ENCODE measurements at regions not wholly inside any gene's neighbourhood (a gene's known extent, or its start where the extent isn't known, plus 50 kb on each side); places are given as distances from the start of the nearest gene placed in this dataset.
"Not testable (repeated sequence)": the region's sequence is repeated elsewhere in the genome, so short reads cannot be mapped to it uniquely, and the experiment has no call there.

DNA sequence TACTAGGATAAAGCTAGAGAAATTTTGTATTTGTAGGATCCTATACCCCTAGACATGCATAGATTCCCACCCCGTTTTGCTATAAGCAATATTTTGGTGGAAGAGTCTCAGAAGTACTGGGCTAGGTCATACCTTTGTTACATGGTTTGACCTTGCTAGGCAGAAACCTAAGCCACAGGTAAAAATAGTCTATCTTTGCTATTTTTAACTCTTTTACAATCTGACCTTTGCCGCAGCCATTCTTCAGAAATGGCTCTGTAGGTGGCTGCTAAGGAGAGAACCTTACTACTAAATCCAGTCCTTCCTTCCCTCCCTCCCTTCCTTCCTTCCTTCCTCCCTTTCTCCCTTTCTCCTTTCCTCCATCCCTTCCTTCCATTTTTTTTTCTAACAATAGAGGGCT is 242.9 kb upstream of the SEL1L start:
- DNase-seq, result no peak
- H2BK5ac ChIP-seq (ENCODE audit: low read depth, low read length, poor library complexity, severe bottlenecking), result no peak overlapping the region
- no peaks in the 10 kb centered on the region for H3K27me3 ChIP-seq (ENCODE audit: control insufficient read depth in 1 of 2, insufficient read depth in 1 of 2, low read length in 2 of 2)
- no peak overlapping the region for H3K4ac ChIP-seq (ENCODE audit: low read depth in 1 of 2, low read length in 2 of 2)
- no peak overlapping the region for H2BK12ac ChIP-seq (ENCODE audit: low read length in 2 of 2)
- no peaks in the 10 kb centered on the region for H3K36me3 ChIP-seq (ENCODE audit: control insufficient read depth in 1 of 2, insufficient read depth in 2 of 2, low read depth in 1 of 2, low read length in 2 of 2)
- no peak overlapping the region for H3K9ac ChIP-seq (ENCODE audit: low read length)
- H3K23ac ChIP-seq (ENCODE audit: low read length in 2 of 2), result no peak overlapping the region
- no peak overlapping the region for H2BK120ac ChIP-seq (ENCODE audit: low read depth, low read length)
- H3K14ac ChIP-seq (ENCODE audit: low read length in 2 of 2), result no peak overlapping the region
- H3K79me1 ChIP-seq (replicated peaks; ENCODE audit: low read length, poor library complexity, severe bottlenecking), result no peaks in the 10 kb centered on the region
- no peak overlapping the region for H4K8ac ChIP-seq (ENCODE audit: low read length)
- H3K18ac ChIP-seq (ENCODE audit: low read depth in 1 of 2, low read length in 2 of 2), result no peak overlapping the region
- H3K27ac ChIP-seq (ENCODE audit: low read length, poor library complexity, severe bottlenecking), result no peak overlapping the region
- no peak overlapping the region for H2BK15ac ChIP-seq (ENCODE audit: low read depth, poor library complexity, severe bottlenecking)
- 87% methylated on average over 2 of the region's 2 CpGs for WGBS
- H3K4me2 ChIP-seq (ENCODE audit: low read length, poor library complexity, severe bottlenecking), result no peak overlapping the region
- no peaks in the 10 kb centered on the region for H3K9me3 ChIP-seq (ENCODE audit: control insufficient read depth, low read length)
- no peak overlapping the region for H2AK5ac ChIP-seq (ENCODE audit: low read length, severe bottlenecking)
- H4K91ac ChIP-seq (ENCODE audit: low read length), result no peak overlapping the region
- H3K4me3 ChIP-seq (ENCODE audit: insufficient read depth in 1 of 2, low read depth in 1 of 2, low read length in 2 of 2), result no peak overlapping the region
- H2AFZ ChIP-seq (ENCODE audit: low read depth, low read length), result no peak overlapping the region
- H3K4me1 ChIP-seq (ENCODE audit: control insufficient read depth, insufficient read depth, low read depth, low read length), result no peaks in the 10 kb centered on the region

DNA sequence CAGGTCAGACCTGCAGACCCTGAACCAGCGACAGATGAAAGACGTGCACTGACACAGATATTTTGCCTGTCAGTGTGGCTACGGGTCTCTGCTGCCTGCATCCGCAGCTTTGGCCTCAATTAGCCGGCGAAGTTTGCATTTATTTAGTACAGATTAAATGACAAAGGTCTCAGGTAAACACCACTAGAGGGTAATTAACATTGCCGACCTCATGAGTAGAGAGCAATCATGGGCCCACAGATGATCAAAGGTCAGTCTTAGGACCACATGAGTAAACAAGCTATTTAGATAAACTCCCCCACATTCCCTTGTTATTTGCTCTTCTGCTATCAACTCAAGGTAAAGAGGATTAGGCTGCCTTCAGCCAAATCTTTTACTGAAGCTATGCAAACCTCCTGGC is 248.1 kb upstream of the SEL1L start:
- WGBS, result 78% methylated on average over 7 of the region's 7 CpGs
- not testable (repeated sequence) for H3K18ac ChIP-seq (ENCODE audit: low read depth in 1 of 2, low read length in 2 of 2); H3K27ac ChIP-seq (ENCODE audit: low read length, poor library complexity, severe bottlenecking); H2BK12ac ChIP-seq (ENCODE audit: low read length in 2 of 2); H4K91ac ChIP-seq (ENCODE audit: low read length); H3K36me3 ChIP-seq (ENCODE audit: control insufficient read depth in 1 of 2, insufficient read depth in 2 of 2, low read depth in 1 of 2, low read length in 2 of 2); H3K9ac ChIP-seq (ENCODE audit: low read length); H3K79me1 ChIP-seq (replicated peaks; ENCODE audit: low read length, poor library complexity, severe bottlenecking); H4K8ac ChIP-seq (ENCODE audit: low read length); H2BK120ac ChIP-seq (ENCODE audit: low read depth, low read length); H2AFZ ChIP-seq (ENCODE audit: low read depth, low read length); H3K4me1 ChIP-seq (ENCODE audit: control insufficient read depth, insufficient read depth, low read depth, low read length); H3K14ac ChIP-seq (ENCODE audit: low read length in 2 of 2); H2AK5ac ChIP-seq (ENCODE audit: low read length, severe bottlenecking); H3K4me2 ChIP-seq (ENCODE audit: low read length, poor library complexity, severe bottlenecking); H3K9me3 ChIP-seq (ENCODE audit: control insufficient read depth, low read length); H2BK15ac ChIP-seq (ENCODE audit: low read depth, poor library complexity, severe bottlenecking); H3K4me3 ChIP-seq (ENCODE audit: insufficient read depth in 1 of 2, low read depth in 1 of 2, low read length in 2 of 2); H3K23ac ChIP-seq (ENCODE audit: low read length in 2 of 2); H3K4ac ChIP-seq (ENCODE audit: low read depth in 1 of 2, low read length in 2 of 2); DNase-seq; H3K27me3 ChIP-seq (ENCODE audit: control insufficient read depth in 1 of 2, insufficient read depth in 1 of 2, low read length in 2 of 2); H2BK5ac ChIP-seq (ENCODE audit: low read depth, low read length, poor library complexity, severe bottlenecking)

DNA sequence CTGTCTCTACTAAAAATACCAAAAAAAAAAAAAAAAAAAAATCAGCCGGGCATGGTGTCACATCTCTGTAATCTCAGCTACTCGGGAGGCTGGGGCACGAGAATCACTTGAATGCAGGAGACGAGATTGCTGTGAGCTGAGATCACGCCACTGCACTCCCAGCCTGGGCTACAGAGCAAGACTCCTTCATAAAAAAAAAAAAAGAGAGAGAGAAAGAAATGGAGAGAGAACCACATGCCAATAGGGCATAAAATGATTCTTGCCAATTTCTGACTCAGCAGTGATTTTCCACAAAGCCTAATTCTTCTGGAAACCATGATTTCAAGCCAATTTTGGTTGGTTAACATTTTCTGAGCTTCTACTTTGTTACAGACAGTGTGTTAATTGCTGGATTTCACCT is 250.4 kb upstream of the SEL1L start:
- Histone ChIP-seq H3K4me3 (ENCODE audit: insufficient read depth in 1 of 2, low read depth in 1 of 2, low read length in 2 of 2) (no peak overlapping the region), H2BK15ac (ENCODE audit: low read depth, poor library complexity, severe bottlenecking) (no peak overlapping the region), H3K4ac (ENCODE audit: low read depth in 1 of 2, low read length in 2 of 2) (no peak overlapping the region), H3K36me3 (ENCODE audit: control insufficient read depth in 1 of 2, insufficient read depth in 2 of 2, low read depth in 1 of 2, low read length in 2 of 2) (no peaks in the 10 kb centered on the region), H3K27me3 (ENCODE audit: control insufficient read depth in 1 of 2, insufficient read depth in 1 of 2, low read length in 2 of 2) (no peaks in the 10 kb centered on the region), H3K4me2 (ENCODE audit: low read length, poor library complexity, severe bottlenecking) (no peak overlapping the region), H3K14ac (ENCODE audit: low read length in 2 of 2) (no peak overlapping the region), H3K27ac (ENCODE audit: low read length, poor library complexity, severe bottlenecking) (no peak overlapping the region), H3K79me1 (replicated peaks; ENCODE audit: low read length, poor library complexity, severe bottlenecking) (no peaks in the 10 kb centered on the region), H3K18ac (ENCODE audit: low read depth in 1 of 2, low read length in 2 of 2) (no peak overlapping the region), H3K4me1 (ENCODE audit: control insufficient read depth, insufficient read depth, low read depth, low read length) (no peaks in the 10 kb centered on the region), H4K8ac (ENCODE audit: low read length) (no peak overlapping the region), H2AFZ (ENCODE audit: low read depth, low read length) (no peak overlapping the region), H2BK12ac (ENCODE audit: low read length in 2 of 2) (no peak overlapping the region), H3K9ac (ENCODE audit: low read length) (no peak overlapping the region), H2BK5ac (ENCODE audit: low read depth, low read length, poor library complexity, severe bottlenecking) (no peak overlapping the region), H2AK5ac (ENCODE audit: low read length, severe bottlenecking) (no peak overlapping the region), H3K9me3 (ENCODE audit: control insufficient read depth, low read length) (no peaks in the 10 kb centered on the region), H2BK120ac (ENCODE audit: low read depth, low read length) (no peak overlapping the region), H4K91ac (ENCODE audit: low read length) (no peak overlapping the region), H3K23ac (ENCODE audit: low read length in 2 of 2) (no peak overlapping the region)
- WGBS, result no CpG with 5 or more reads among the region's 5 CpGs
- DNase-seq, result no peak

DNA sequence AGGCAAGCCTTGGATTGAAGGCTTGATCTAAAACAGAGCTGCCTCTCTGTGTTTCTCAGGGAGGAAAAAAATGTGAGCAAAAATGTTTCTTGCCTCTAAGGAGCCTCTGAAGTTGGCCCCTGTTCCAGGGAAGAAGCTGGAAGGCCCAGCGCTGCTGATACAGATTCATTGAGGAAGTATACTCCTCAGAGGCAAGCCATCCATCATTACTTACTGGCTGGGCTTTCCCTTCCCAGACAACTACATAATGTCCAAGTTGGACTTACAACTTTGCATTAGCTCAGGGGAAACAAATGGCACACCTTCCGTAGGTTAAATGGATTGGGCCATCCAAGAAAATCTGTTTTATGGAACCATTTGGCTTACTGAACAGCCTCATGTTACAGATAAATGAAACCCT is 263.7 kb upstream of the SEL1L start:
- no peak overlapping the region for H3K18ac ChIP-seq (ENCODE audit: low read depth in 1 of 2, low read length in 2 of 2)
- H3K36me3 ChIP-seq (ENCODE audit: control insufficient read depth in 1 of 2, insufficient read depth in 2 of 2, low read depth in 1 of 2, low read length in 2 of 2), result no peaks in the 10 kb centered on the region
- no peak overlapping the region for H3K4ac ChIP-seq (ENCODE audit: low read depth in 1 of 2, low read length in 2 of 2)
- H3K4me3 ChIP-seq (ENCODE audit: insufficient read depth in 1 of 2, low read depth in 1 of 2, low read length in 2 of 2), result no peak overlapping the region
- H2AFZ ChIP-seq (ENCODE audit: low read depth, low read length), result no peak overlapping the region
- H3K79me1 ChIP-seq (replicated peaks; ENCODE audit: low read length, poor library complexity, severe bottlenecking), result no peaks in the 10 kb centered on the region
- no peak for DNase-seq
- H3K9me3 ChIP-seq (ENCODE audit: control insufficient read depth, low read length), result no peaks in the 10 kb centered on the region
- no peak overlapping the region for H2AK5ac ChIP-seq (ENCODE audit: low read length, severe bottlenecking)
- H2BK120ac ChIP-seq (ENCODE audit: low read depth, low read length), result no peak overlapping the region
- no peak overlapping the region for H2BK5ac ChIP-seq (ENCODE audit: low read depth, low read length, poor library complexity, severe bottlenecking)
- H2BK15ac ChIP-seq (ENCODE audit: low read depth, poor library complexity, severe bottlenecking), result no peak overlapping the region
- no peak overlapping the region for H3K4me2 ChIP-seq (ENCODE audit: low read length, poor library complexity, severe bottlenecking)
- H3K4me1 ChIP-seq (ENCODE audit: control insufficient read depth, insufficient read depth, low read depth, low read length), result no peaks in the 10 kb centered on the region
- no peak overlapping the region for H3K9ac ChIP-seq (ENCODE audit: low read length)
- H3K27me3 ChIP-seq (ENCODE audit: control insufficient read depth in 1 of 2, insufficient read depth in 1 of 2, low read length in 2 of 2), result no peaks in the 10 kb centered on the region
- no peak overlapping the region for H4K8ac ChIP-seq (ENCODE audit: low read length)
- 69% methylated on average over 2 of the region's 2 CpGs for WGBS
- H4K91ac ChIP-seq (ENCODE audit: low read length), result no peak overlapping the region
- H3K27ac ChIP-seq (ENCODE audit: low read length, poor library complexity, severe bottlenecking), result no peak overlapping the region
- no peak overlapping the region for H3K14ac ChIP-seq (ENCODE audit: low read length in 2 of 2)
- H3K23ac ChIP-seq (ENCODE audit: low read length in 2 of 2), result no peak overlapping the region
- H2BK12ac ChIP-seq (ENCODE audit: low read length in 2 of 2), result no peak overlapping the region
